NCI-H510A (cell line): ENCODE measurements at regions not wholly inside any gene's neighbourhood (a gene's known extent, or its start where the extent isn't known, plus 50 kb on each side); places are given as distances from the start of the nearest gene placed in this dataset.

Experiments
- DNase-seq: peaks from one replicate; lab custom pipeline; 2025; lab: John Stamatoyannopoulos, UW

DNA sequence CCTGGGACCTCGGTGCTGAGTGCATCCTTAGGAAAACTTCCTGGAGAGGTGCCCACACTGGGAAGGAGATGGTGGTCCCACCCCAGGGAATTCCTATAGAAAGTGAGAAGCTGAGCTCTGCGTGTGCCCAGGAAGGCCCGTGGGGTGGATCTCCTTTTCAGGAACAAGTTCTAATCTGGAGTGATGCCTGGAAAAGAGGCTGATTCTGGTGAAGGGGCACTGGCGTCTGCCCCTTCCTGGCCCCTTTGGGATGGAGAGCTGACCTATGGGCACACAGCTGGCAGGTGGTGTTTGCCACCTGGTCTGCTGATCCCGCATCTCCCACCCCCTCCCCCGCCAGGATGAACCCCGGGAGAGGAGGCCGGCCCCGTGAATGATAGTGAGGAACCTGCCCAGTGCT, 142.0 kb upstream of the RTL1 start:
- no peak for DNase-seq

DNA sequence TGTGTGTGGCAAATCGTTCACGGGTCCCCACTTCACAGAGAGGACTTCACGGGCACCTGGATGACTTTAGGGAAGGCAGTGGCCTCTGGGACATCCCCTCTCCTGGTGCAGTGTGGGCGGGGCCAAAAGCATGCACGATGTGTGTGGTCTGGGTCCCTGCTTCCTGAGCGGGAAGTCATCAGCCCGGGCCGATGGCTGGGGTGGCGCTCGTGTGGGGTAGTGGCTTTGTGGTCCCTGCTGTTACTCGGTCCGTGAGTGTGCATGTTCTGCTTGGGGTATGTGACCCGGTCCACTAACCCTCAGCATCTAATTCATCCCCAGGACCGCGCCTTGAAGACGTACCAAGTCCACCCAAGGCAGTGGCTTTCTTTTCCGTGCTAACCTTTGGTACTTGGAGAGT, 142.5 kb upstream of the RTL1 start:
- no peak for DNase-seq

DNA sequence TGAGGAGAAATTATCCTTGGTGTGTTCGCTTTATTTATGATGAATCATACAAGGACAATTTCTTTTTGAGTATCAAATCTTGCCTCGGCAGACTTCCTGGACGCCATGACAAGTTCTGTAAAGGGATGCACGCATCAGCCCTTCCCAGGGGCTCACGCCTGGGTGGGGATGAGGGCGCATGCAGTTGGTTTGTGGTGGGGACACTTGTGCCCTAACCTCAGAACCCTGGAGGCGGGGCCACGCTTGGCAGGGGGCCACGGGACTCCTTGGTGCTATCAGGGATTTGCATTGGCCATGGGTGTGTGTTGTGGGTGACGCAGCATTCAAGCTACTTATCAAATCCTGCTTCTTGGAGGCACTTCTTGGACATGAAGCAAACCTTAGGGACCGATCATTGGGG, 143.8 kb upstream of the RTL1 start:
- DNase-seq = no peak

DNA sequence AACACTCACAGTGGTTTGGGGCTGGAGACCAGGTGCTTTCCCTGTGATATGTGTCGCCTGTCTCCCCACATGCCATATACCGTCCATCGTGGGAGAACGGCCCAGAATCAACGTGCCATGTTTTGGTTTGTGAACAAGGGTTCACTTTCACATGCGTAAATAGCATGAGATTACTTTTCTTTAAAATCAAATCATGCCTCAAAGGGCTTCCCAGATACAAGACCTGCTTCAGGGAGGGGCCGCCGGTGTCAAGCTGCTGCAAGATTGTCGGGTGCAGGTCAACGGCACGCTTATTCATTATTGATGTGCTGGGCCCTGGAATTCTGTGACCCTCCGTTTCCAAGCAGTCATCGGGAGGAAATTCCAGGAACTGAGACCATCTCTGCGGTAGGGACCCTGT, 145.2 kb upstream of the RTL1 start:
- no peak for DNase-seq

DNA sequence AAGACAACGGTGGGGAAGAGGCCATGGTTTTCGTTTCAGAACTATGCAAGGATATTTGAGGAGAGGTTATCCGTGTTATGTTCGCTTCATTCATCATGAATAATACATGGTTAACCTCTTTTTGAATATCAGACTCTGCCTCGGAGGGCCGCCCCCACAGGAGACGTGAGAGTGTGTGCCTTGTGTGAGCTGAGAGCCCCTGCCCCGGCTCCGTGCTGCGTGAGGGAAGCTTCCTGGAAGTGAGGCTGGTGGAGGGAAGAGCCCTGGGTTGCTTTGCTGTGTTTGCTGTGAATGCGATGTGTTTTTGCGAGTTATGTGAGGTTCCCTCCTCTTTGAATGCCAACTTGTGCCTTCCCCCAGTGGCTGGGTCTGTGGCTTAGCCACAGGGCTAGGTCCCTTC, 146.0 kb upstream of the RTL1 start:
- DNase-seq = no peak

DNA sequence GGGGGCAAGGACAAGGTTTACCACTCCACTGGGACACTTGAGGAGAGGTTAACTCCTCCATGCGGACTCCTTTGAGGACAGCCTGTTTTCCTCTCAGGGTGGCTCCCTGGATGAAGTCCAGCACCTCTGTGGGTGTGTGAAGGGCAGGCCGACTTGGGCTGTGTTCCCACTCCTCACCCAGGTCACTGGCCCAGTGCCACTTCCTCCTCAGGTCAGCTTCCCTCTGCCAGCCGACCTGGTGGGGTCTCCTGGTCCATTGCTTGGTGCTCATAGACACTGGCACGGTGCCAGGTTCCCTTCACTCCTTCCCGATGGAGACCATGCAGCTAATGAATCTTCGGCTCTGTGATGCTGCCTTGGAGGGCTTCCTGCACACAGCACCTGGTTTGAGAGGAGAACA, 146.4 kb upstream of the RTL1 start:
- DNase-seq = no peak

DNA sequence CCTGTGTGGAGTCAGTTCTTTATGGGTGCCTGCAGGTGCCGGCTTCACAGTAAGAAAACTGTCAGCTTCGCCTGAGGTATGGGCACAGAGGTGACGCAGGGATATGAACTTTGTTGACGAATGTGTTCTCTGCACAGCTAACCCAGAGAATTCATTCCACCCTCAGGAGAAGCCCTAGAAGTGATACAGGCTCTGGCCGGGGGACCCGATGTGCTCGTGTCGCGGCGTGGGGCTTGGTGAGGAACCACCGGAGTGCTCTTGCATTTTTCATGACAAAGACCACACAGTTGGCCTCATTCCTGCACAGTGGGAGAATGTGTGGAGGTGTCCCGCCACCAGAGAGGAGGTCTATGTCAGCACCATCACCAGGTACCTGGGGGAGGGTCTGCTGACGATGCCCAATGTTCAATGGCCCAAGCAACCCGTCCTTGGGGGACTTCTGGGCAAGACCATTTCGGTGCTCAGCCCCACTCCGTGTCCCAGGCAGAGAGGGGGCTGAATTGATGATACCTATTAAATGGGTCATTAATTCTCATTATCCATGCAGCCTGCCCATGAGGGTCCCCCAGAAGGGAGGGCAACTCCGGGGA, 147.5 kb upstream of the RTL1 start:
- DNase-seq = no peak

DNA sequence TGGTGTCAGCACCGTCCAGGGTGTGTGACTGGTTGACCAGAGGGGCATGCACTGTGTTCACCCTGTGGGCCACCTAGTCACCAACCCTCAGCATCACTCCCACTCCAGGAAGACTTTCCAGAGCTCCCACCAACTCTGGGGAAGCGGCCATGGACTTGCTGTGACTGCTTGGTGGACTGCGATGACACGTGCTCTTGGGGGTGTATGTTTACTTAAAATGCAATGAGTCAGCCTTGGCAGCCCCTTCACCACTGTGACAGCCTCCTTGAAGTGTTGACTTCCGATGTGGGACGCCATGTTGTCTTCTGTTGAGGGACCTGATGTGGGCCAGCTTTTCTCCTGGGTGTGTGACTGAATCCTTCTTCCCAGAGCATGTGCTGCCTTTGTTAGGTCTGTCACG, 151.1 kb upstream of the RTL1 start:
- no peak for DNase-seq

DNA sequence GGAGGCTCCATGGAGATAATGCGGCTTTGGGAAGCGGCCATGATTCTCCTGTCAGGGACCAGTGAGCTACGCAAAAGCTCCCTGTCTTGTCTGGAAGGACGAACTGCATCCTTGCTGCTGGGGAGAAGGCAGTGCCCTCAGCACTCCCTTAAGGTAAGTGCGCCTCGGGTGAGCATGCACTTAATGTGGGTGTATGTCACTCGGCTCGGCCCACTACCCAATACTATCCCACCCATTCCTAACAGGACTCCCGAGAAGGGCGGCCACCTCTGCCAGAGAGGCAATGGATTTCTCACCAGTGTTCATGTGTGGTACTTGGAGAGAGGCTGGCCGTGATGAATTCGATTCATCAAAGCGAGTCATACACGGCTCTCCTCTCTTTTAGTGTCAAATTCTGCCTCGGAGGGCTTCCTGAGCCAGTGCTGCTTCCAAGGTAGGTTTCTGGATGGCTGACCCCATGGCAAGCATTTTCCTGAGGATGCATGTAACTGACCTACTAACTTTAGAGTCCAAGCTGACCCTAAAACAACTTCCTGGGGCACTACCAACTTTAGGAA, 151.7 kb upstream of the RTL1 start:
- no peak for DNase-seq

DNA sequence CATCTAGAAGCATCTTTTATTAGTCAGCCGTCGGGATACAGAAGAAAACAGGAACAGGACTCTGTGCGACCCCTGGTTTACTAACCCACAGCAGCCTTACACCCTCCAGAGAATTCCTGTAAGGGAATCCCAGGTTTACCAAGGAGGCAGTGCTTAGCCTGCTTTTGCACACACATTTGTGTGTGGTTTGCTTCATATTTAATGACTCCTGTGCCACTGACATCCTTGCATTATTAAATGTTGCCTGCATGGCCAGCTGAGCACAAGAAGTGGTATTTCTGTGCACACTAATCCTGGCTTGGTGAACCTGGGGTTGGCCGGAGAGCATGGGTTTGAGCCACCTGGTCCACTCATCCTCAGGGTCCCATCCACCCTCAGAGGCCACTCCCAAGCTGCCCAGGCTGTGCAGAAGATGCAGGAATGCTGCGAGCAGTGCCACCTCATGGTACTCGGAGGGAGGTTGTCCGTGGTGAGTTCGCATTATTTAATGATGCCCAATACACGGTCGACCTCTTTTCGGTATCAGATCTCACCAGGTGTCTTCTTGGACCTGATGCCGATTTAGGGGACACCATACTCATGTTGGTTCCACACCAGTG, 152.4 kb upstream of the RTL1 start:
- DNase-seq = no peak

DNA sequence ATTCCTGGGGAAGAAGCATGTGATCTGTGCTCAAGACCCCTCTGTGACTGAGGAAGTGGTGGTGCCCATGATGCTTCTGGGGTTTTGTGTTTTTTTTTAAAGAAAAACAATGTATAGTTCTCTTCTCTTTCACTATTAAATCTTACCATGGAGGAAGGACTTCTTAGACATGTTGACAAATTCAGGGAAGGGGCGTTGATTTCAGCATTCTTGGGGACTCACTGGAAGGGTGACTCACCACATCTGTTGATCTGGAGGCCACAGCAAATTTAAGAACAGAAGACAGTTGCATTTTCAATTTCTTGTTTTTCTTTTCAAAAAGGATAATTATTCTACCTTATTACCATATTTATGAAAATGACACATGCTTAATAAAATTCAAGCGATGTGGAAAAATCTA, 152.9 kb upstream of the RTL1 start:
- no peak for DNase-seq

DNA sequence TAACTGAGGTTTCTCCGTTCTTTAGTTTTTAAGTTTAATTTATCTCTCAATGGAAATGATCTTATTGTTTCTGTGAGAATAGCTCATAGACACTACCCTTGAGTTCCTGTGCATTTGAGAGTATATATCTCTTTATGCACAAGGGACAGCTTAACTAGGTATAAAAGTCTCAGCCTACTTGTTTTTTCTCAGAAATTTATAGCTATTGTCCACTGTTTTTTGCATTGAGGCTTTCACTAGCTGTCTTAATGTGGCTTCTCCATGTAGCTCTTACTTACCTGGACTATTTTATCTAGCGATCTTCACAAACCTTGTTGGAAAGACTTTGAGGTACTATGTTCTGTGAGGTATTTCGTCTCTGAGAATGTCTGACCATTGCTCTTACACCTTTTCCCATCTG, 153.9 kb upstream of the RTL1 start:
- no peak for DNase-seq

DNA sequence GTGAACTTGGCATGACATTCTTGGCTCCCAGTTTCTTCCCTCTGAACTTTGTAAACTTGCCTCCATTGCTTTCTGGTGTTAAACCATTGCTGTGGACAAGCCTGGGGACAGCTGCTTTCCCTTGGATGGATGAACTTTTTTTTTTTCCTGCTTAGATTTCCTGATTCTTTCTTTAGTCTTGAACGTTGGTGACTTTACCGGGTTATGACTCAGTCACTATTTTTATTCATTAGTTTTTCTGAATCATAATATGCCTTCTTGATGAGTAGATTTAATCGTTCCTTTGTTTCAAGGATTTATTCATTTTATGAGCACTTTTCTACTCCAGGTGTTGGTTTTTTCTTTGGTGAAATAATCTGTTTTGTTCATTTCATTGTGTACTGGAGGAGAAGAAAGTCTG, 155.0 kb upstream of the RTL1 start:
- no peak for DNase-seq

DNA sequence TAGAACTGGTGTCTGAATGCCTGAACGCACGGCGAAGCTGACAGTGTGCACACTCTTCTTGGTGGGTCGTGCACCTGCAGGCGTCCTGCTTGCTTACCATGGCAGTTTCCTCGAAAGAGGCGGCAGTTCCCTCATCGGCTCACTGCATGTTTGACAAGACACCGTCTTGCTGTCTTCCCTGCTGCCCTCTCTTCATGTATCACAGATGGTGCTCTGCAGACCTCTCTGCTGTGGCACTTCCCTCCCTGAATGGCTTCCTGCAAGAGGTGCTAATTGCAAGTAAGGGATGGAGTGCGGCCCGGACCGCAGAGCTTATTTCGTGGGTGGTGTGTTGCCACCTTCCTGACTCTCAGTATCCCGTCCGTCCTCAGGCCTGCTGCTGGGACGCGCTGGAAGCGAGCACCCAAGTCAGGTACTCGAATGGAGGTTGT, 156.7 kb upstream of the RTL1 start:
- no peak for DNase-seq

DNA sequence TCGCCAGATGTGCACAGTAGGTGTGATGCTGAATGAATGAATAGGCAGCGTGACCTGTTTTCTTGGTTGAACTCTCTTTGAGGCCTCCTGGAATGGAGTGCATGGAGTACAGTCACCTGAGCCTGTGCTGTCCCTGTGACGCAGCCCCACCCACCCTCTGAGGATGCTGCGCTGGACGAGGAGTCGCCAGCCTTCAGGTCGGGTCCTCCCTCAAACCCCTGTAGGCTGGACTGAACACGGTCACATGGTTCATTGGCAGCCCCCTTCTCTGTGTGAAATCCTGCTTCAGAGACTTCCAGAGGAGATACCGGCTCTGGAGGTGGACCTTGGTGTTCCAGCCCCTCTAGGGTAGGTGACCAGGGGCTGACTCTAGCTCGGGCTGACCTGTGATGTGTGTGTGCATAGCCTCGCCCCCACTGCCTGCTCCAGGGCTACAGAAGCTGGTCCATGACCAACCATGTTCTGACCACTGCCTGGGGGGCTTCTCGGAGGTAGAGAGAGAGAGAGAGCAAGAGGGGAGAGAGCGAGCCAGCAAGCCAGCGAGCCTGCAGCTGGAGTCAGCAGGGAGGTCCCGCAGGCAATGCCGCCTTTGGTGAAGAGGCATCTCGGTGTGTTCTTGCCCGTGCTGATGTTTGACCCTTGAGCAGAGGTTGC, 158.0 kb upstream of the RTL1 start:
- DNase-seq = no peak

DNA sequence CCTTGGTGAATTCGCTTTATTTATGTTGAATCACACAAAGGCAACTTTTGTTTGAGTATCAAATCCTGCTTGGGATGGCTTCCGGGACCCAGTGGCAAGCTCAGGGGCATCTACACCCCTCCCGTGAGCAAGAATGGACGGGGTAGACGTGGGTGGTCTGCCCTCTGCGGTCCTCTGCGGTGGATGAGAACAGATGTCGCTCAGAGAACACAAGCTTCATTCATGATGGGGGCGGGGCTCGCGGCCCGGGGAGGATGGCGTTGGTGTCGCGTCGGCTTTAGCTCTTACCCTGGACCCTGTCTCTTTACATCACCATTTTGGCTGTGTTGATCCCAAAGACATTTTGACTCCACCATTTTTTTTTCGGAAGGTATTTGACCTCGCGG, 158.5 kb upstream of the RTL1 start:
- DNase-seq = no peak

DNA sequence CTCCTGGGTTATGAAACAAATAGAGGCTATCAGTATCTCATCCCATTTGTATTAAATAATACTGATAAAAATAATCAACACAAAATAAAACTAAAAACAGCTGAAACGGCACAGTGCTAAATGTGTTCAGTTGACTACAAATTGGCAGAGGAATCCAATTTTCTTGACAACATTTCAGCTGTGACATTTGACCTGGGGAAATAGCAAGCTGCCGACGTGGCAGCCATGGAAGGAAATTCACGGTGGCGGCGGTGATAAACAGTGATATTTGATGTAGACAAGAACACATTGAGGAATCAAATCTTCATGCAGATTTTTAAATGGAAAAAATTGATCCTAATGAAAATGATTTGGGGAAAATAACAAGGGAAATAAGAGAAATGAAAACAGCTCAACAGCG, 159.1 kb upstream of the RTL1 start:
- no peak for DNase-seq

DNA sequence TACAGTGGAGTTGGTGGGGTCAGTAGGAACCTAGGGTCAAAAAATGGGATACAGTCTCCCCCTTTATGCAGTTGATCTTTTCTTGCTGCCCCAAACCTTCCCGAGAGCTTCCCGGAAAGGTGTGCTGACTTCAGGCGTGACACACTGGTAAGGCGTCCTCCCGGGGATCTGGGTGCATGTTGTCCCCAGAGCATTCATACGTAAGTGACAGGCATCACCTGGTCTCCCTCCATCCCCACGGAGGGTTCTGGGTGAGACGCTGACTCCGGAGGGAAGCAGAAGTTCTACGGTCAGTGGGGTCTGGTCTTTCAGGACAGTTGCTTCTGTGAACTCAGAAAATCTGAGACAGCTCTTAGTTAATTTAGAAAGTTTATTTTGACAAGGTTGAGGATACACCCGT, 159.6 kb upstream of the RTL1 start:
- no peak for DNase-seq

DNA sequence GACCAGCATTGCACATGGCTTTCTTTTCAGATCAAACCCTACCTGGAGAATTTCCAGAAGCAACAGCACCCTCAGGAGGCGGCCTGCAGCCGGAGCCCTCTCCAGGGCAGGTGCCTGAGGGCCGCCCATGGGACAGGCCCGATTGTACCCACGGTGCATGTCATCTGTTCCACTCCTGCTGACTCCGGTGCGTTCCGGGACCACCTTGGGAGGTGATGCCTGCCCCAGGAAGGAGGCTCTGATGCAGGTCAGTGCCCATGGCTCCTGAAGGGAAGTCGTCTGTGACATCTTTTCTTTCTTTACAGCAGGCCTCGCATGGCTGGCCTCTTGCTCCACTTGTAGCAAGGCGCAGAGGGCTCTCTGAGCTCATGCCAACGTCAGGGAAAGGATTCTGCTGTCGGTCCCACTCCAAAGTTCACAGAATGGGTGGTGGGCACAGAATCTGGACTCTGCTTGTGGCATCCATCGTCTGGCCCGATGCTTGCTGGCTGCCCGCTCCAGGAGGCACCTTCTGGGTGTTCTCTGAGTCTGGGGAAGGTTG, 160.7 kb upstream of the RTL1 start:
- DNase-seq = no peak

DNA sequence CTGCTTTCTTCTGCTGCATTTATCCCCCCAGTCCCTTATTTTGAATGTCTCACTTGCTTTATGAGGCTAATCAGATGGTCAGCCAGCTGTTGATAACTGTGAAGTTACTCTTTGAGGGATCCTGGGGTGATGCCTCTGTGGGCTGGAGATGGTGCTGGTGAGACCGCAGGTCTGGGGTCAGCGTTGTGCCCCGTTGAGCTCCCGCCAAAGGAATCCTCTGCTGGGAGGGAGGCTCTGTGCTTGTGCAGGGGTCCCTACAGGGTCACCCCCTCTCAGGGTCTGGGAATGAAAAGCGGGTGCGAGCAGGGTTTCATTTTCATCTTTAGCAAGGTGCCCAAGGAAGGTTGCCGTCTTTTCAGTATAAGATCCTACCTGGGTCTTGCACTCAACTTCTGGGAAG, 161.2 kb upstream of the RTL1 start:
- no peak for DNase-seq

DNA sequence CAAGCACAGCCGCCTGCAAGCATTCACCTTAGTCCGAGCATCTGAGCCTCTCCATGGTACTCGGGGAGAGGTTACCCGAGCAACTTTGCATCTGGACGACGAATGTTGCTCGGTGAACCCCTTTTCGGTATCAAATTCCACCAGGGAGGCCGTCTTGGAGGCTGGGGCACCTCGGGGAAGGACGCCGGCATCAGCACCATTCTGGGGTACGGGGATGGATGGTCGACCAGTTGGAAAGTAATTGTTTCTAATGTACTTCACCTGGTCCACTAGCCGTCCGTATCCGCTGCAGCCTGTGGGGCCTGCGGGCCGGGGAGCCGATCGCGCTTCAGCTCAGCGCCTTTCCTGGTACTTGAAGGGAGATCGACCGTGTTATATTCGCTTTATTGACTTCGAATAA, 161.7 kb upstream of the RTL1 start:
- no peak for DNase-seq

DNA sequence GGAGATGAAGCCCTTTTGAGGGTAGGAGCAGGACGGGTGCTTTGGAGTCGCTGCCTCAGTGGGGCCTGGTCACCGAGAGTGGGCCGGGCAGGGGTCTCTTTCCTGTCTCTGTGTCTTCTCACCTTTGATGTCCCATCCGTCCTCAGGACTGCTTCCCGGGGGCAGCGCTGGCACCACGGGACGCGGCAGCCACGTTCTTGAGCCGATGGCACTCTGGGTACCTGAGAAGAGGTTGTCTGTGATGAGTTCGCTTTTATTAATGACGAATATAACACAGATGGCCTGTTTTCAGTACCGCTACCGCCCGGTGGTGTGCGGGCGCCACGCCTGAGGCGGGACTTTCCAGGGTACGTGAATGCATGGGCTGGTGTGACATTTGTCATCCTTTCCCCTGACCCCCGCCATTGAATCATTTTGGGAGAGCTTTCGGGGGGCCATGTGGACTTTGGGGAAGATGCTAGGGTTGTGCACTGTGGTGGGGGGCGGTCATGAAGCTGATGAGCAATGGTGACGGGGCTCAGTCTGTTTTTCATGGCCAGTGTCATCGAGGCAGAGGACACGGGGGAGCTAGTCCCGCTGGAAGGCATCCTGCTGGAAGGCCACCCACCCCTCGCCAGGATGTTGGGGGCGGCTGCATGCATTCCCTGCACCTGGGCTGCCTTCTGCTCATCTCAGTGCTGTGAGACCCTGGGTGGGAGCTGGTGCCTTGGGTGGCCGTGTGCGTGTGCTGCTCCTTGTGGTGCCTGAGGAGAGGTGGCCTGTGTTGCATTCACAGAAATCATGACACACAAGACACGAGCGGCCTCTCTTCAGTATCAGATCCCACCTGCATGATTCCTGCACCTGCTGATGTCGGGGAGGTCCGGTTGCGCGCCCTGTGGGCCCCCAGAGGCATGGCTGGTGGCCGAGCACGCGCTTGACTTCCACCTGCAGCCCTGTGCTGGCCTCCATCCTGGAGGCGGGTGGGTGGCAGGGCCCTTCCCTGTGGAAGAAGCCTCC, 162.5 kb upstream of the RTL1 start:
- DNase-seq = no peak
